Stimulated activated memory B cell treated with anti-CD40 and anti-IgM and Interleukin-4, amounts not matched to agents 10 μg/mL and 1 μg/mL and 100 μg/mL, for 72 hours (primary cell): ENCODE measurements at regions not wholly inside any gene's neighbourhood (a gene's known extent, or its start where the extent isn't known, plus 50 kb on each side); places are given as distances from the start of the nearest gene placed in this dataset.

ENCODE experiments used
- ATAC-seq: fragments of 150-1000 bp; cut with Tn5 transposase; 2 replicates; pipeline ENCODE4 v1.10.0; 2021
- H3K27ac Mint-ChIP-seq: one replicate; pipeline ENCODE4 v1.8.0; 2022; ENCODE audit warnings: mild to moderate bottlenecking, mixed read lengths
- H3K27me3 Mint-ChIP-seq: one replicate; pipeline ENCODE4 v1.8.0; 2022; ENCODE audit warnings: mixed read lengths
- H3K36me3 Mint-ChIP-seq: one replicate; pipeline ENCODE4 v1.8.0; 2022; ENCODE audit warnings: mixed read lengths
- H3K4me1 Mint-ChIP-seq: one replicate; pipeline ENCODE4 v1.8.0; 2022; ENCODE audit warnings: mixed read lengths
- H3K4me3 Mint-ChIP-seq: one replicate; pipeline ENCODE4 v1.8.0; 2022; ENCODE audit warnings: mild to moderate bottlenecking, moderate library complexity, mixed read lengths
- H3K9me3 Mint-ChIP-seq: one replicate; pipeline ENCODE4 v1.8.0; 2022; ENCODE audit warnings: mixed read lengths

DNA sequence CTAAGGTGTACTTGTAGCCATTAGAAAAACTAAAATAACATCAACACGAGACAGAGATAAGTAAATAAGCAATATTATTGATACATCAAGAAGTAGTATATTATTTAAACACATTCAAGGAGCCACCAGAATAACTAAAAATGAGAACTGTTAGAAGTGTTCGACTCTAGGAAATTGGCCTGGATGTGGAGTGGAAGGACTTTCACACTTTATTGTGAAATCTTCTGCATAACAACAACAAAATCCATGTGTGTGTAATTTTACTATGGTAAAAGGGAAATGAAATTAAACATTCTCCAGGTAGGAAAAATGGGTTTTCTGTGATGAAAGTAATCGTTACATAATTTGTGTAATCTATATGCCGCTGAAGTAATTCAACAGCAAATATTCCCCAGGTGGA is 96.3 kb upstream of the RNF152 start:
- Mint-ChIP-seq H3K27ac (no peak overlapping the region), H3K9me3 (no peaks in the 10 kb centered on the region), H3K36me3 (no peaks in the 10 kb centered on the region), H3K4me1 (no peaks in the 10 kb centered on the region), H3K27me3 (peaks cover 30% of the 10 kb centered on the region), H3K4me3 (no peak overlapping the region)
- no peak for ATAC-seq

DNA sequence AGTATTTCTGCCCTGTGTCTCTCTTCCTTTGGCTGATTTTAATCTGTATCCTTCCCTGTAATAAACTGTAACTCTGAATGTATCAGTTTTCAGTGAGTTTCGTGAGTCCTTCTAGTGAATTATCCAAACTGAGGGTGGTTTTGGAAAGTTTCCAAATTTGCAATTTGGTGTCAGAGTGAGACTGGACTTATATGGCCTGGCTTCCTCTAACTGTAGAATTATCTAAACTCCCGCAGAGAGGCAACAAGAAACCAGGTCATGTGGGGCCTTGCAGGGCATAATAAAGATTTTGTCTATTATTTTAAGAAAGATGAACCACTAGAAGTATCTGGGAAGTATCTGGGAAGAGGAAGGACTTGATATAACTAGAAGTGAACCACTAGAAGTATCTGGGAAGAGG is 95.3 kb upstream of the RNF152 start:
- Mint-ChIP-seq H3K27me3 (peaks cover 40% of the 10 kb centered on the region), H3K36me3 (no peaks in the 10 kb centered on the region), H3K9me3 (no peaks in the 10 kb centered on the region), H3K27ac (no peak overlapping the region), H3K4me1 (no peaks in the 10 kb centered on the region), H3K4me3 (no peak overlapping the region)
- no peak for ATAC-seq

DNA sequence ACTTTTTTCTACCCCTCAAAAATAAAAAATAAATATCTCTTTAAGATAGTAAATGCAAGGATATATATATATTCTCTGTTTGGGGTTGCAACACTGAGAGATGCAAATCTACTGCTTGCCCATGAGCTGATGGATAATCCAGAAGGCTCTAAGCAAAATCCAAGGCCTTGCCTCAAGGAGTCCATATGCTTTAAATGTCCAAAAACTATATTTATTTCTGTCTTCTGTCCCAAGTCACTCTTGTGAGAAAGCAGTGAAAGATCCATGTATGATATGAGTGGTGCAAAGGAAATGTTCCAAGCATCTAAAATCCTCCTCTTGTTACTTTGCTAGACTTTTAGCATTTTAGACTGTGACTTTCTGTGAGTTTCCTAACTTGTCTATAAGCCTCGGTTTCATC is 92.9 kb upstream of the RNF152 start:
- Mint-ChIP-seq H3K36me3 (no peaks in the 10 kb centered on the region), H3K27me3 (peaks cover 52% of the 10 kb centered on the region), H3K4me1 (no peaks in the 10 kb centered on the region), H3K27ac (no peak overlapping the region), H3K4me3 (no peak overlapping the region), H3K9me3 (no peaks in the 10 kb centered on the region)
- no peak for ATAC-seq

DNA sequence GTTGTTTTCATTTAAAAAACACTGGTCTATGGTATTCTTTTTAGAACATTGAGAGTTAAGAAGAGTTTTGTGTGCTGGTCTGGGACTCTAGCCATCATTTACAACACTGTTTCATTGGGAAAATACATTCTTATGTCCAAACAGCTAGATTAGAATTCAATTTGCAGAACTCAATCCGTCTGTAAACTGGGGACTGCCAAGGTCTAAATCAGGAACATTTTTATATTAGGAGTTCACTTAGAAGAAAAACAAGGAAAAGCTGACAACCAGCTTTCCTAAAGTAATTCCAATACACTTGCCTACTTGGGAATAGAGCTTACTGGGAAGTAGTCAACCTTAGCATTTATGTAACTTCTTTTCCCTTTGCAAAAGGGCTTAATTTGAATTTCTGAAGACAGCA is 91.5 kb upstream of the RNF152 start:
- Mint-ChIP-seq H3K27ac (no peak overlapping the region), H3K4me3 (no peak overlapping the region), H3K36me3 (no peaks in the 10 kb centered on the region), H3K9me3 (no peaks in the 10 kb centered on the region), H3K4me1 (no peaks in the 10 kb centered on the region), H3K27me3 (peaks cover 52% of the 10 kb centered on the region)
- no peak for ATAC-seq

DNA sequence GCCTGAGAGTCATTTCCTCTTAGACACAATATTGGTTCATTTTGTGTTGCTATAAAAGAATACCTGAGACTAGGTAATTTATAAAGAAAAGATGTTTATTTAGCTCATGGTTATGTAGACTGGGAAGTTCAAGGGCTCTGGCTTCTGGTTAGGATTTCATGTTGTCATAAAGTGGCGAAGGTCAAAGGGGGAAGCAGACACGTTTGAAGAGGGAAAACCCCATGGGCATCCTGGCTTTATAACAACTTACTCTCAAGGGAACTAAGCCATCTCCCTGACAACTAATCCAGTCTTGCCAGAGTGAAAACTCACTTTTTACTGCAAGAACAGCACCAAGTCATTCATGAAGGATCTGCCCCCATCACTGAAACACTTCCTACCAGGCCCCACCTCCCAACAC is 89.7 kb upstream of the RNF152 start:
- no peak overlapping the region for H3K27ac Mint-ChIP-seq

DNA sequence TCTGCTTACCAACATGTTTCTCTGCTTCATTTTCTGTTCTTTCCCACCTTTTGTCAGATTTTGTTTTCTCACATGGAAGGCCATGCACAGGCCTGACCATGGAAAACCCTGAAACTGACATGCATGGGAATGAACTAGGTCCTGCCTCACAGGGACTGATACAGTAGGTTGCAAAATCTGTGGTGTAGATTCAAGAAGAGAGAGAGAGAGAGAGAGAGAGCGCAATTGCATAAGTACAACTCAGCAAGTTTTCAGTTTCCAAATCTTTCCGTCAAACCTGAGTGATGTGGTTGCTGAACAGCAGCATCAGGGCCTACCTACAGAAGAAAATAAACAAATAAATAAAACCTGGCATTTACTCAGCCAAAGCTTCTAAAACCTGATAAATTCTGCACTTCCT is 87.5 kb upstream of the RNF152 start:
- no peak for ATAC-seq
- Mint-ChIP-seq H3K27ac (no peak overlapping the region), H3K27me3 (peaks cover 24% of the 10 kb centered on the region), H3K4me3 (no peak overlapping the region), H3K4me1 (peaks cover 7% of the 10 kb centered on the region), H3K36me3 (no peaks in the 10 kb centered on the region), H3K9me3 (no peaks in the 10 kb centered on the region)

More for the DNA sequence above, 89.7 kb upstream of the RNF152 start:
- Mint-ChIP-seq H3K4me3 (no peak overlapping the region), H3K27me3 (peaks cover 36% of the 10 kb centered on the region), H3K4me1 (no peaks in the 10 kb centered on the region), H3K9me3 (no peaks in the 10 kb centered on the region), H3K36me3 (no peaks in the 10 kb centered on the region)
- ATAC-seq = no peak

DNA sequence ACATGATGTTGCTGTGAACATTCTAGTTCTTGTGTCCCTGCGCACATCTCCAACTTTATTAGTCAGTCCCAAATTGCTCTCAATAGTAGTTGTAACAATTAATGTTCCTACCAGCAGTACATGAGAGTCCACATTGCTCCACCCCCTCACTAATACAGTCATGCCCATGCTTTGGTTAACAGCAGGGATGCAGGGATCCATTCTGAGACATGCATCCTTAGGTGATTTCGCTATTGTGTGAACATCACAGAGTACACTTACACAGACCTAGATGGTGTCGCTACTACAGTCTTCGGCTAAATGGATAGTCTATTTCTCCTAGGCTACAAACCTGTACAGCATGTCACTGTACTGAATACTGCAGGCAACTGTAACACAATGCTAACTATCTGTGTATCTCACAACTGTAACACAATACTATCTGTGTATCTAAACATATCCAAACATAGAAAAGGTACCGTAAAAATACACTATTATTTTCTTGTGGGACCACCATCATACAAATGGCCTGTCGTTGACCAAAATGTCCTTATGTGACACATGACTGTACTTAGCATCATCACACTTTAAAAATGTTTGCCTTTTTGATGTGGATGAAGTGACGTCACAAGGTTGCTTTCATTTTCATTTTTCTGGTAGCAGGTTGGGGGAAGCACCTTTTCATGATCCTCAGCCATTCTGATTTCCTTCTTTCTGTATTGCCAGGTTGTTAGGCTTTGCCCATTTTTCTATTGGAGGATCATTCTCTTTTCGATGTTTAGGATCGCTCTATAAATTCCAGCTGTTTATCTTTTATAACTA is 82.9 kb upstream of the RNF152 start:
- H3K4me3 Mint-ChIP-seq = no peak overlapping the region
- no peak overlapping the region for H3K27ac Mint-ChIP-seq
- H3K4me1 Mint-ChIP-seq = peaks cover 7% of the 10 kb centered on the region
- no peak for ATAC-seq
- H3K9me3 Mint-ChIP-seq = no peaks in the 10 kb centered on the region
- H3K27me3 Mint-ChIP-seq = no peaks in the 10 kb centered on the region
- H3K36me3 Mint-ChIP-seq = no peaks in the 10 kb centered on the region

DNA sequence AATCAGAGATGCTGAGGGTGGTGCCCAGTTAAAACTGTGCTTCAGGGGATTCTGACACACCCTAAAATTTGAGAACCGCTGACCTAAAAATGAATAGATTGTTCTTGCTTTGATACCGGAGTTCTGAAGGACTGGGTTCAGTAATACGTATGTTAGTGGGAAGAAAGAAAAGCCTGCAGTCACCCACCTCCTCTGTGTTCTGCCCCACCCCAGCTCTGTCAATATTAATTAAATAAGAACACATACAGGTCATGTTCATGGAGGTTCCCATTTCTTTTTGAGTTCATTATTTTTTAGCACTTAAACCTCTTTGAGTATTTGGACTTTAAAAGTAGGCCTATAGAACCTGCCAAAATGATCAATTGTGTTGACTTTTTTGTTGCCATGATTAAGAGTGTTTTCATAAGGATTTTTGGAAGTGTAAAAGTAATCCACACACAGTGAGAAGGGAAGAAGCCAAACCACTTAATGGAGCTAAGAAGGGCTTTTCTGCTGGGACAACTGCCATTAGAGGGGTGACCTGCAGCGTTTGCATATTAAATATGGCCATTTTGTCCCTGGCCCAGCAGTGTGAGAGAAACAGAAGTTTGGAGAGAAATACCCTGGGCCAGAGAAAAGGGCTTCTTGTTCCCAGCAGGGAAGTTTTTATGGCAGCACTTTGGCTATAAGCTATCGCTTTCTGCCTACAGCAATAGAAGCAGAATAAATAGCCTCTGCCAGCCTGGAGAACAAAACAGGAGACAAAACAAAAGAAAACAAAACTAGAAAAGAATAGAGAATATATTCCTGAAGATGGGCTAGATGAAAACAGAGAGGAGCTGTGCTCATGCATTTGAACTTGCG is 80.7 kb upstream of the RNF152 start:
- no peak for ATAC-seq
- no peak overlapping the region for H3K4me3 Mint-ChIP-seq
- no peaks in the 10 kb centered on the region for H3K36me3 Mint-ChIP-seq
- no peaks in the 10 kb centered on the region for H3K27me3 Mint-ChIP-seq
- H3K9me3 Mint-ChIP-seq = no peaks in the 10 kb centered on the region
- H3K4me1 Mint-ChIP-seq = peaks cover 7% of the 10 kb centered on the region
- no peak overlapping the region for H3K27ac Mint-ChIP-seq

DNA sequence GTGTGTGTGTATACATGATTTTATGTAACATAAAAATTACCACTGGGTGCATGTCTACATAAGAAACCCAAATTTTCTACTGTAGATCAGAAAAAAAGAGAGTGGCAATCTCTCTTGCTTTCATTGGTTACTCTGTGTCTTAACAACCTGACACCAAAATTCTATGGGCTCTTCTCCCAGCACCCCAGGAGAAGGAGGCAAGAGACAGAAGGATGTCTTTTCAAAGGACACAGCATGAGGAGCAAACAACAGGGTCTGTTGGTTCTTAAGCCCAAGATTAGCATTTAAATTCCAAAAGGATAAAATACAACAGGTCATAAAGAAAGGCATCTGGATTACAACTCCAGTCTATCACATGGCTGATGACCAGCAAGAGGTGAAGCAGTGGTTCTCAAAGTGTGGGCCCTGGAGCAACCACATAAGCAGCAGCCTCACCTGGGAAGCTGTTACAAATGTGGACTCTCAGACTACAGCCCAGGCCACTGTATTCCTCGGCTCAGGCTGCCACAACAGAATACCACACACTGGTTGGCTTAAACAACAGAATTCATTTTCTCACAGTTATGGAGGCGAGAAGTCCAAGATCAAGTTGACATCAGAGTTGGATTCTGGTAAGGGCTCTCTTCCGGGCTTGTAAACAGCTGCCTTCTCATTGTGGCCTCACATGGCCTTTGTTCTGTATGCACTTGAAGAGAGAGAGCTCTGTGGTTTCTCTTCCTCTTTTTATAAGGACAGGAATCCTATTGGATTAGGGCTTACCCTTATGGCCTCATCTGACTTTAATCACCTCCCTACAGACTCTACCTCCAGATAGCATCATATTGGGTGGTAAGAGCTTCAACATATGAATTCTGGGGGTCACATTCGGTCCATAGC is 79.8 kb upstream of the RNF152 start:
- H3K4me1 Mint-ChIP-seq = peaks cover 7% of the 10 kb centered on the region
- peak; percentile 78 for ATAC-seq
- H3K9me3 Mint-ChIP-seq = no peaks in the 10 kb centered on the region
- H3K27me3 Mint-ChIP-seq = no peaks in the 10 kb centered on the region
- H3K36me3 Mint-ChIP-seq = no peaks in the 10 kb centered on the region
- no peak overlapping the region for H3K4me3 Mint-ChIP-seq
- no peak overlapping the region for H3K27ac Mint-ChIP-seq

DNA sequence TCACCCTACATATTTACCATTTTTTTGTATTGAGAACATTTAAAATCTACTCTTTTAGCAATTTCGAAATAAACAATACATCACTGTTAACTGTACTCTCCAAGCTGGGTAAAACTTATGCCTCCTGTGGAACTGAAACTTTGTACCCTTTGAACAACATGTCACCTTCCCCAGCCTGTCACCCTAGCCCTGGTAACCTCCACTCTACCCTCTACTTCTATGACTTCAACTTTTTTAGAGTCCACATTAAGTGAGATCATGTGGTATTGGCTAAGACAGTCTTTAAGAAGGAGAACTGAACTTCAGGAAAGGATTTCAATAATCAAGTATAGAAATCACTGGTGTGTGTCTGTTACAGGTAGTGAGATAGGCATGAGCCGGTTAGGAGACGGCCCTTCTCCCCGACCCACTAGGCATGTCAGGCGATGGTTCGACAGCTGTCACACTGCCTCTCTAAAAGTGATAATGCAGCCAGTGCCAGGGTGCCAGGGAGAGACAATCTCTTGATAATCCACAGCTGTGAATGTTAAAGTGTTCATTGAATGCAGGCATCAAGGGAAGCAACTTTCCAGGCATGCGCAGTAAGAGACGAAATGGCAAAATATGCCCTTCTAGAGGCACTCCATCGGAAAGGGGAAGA is 74.6 kb upstream of the RNF152 start:
- Mint-ChIP-seq H3K27ac (no peak overlapping the region), H3K4me1 (no peaks in the 10 kb centered on the region), H3K36me3 (no peaks in the 10 kb centered on the region), H3K4me3 (no peak overlapping the region), H3K9me3 (no peaks in the 10 kb centered on the region), H3K27me3 (peaks cover 31% of the 10 kb centered on the region)
- ATAC-seq = no peak

DNA sequence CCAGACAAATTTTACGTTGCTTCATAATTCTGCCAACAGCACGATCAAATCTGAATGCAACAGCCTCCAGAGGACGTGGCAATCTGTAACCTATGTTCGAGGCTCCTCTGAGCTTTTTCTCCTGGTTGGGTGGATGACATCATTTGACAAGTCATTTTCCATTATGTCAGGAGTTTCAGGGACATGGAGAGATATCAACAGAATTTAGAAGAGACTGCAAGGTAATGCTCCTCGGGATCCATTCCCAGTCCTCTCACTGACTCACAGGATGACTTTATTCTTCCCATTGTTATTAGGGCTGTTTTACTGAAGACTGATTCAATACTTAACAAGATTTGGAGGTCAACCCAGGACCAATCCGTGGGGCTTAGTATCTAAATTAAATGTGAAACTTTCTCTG is 72.5 kb upstream of the RNF152 start:
- Mint-ChIP-seq H3K27me3 (peaks cover 51% of the 10 kb centered on the region), H3K36me3 (no peaks in the 10 kb centered on the region), H3K9me3 (no peaks in the 10 kb centered on the region), H3K4me1 (no peaks in the 10 kb centered on the region), H3K27ac (no peak overlapping the region), H3K4me3 (no peak overlapping the region)
- no peak for ATAC-seq

DNA sequence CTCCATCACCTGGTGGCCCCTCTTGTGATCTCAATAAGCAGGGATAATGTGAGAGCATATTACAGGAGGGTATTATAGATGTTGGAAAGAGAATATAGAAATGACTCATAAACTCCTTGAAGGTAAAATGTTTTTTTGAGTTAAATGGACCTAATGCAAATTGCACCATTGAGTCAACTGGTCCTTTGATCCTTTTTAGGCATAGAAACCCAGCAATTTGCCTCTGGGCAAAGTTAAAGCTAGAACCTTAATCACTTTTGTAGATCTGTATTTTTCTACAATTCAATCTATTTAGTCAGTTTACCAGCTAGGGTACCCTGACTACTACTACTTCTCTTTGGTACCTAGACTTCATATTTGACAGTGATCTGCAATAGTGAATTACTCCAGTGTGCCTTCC is 71.8 kb upstream of the RNF152 start:
- no peaks in the 10 kb centered on the region for H3K9me3 Mint-ChIP-seq
- peaks cover 58% of the 10 kb centered on the region for H3K27me3 Mint-ChIP-seq
- no peaks in the 10 kb centered on the region for H3K36me3 Mint-ChIP-seq
- H3K4me3 Mint-ChIP-seq = no peak overlapping the region
- no peak for ATAC-seq
- no peak overlapping the region for H3K27ac Mint-ChIP-seq
- no peaks in the 10 kb centered on the region for H3K4me1 Mint-ChIP-seq

DNA sequence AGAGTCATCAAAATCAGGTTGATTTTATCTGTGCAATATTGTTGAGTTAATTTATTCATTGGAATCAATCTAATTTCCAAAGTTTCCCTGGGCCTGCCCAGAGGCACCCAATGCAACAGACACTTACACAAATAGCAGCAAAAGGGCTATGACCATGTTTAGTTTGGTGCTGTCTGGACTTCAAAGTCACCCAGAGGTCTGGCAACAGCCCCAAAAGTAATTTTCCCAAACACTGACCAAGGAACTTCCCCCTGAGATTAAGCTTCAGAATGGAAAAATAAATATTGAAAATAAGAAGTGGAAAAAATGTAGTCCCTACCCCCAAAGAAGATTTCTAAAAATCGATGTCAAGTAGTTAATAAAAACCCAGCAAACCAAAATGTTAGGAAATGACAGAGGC is 70.9 kb upstream of the RNF152 start:
- no peaks in the 10 kb centered on the region for H3K36me3 Mint-ChIP-seq
- no peak overlapping the region for H3K4me3 Mint-ChIP-seq
- peaks cover 67% of the 10 kb centered on the region for H3K27me3 Mint-ChIP-seq
- ATAC-seq = no peak
- H3K27ac Mint-ChIP-seq = no peak overlapping the region
- no peaks in the 10 kb centered on the region for H3K9me3 Mint-ChIP-seq
- H3K4me1 Mint-ChIP-seq = no peaks in the 10 kb centered on the region

DNA sequence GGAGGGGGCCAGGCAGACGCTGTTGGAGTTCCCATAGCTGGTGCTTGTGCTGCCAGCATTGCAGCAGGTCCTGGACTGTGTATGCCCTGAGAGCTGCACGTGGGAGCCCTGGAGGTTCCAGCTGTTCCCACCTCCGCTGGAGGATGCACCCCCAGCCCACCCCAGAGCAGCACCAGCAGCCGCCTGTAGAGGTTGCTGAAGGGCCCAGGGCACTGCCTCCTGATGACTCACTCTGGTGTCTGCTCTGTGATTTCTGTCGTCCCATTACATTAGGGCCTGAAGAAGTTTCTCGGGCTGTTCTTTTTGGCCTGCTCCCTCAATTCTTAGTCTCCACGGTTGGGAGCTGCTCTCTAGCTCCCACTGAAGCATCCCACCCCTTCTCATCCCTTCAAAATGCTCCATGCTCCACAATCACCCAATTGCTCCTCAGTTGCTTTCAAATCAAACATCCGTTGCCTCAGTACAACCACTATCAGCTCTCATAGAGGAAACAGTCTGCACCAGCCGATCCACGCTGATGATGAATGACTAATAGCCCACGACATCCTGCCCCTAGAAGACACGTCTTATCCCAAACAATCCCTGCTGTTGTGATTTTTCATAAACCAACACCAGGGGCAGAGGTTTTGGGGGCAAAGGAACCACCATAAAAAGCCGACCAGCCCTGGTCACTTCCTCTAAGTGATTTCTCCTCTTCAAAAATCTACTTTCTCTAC is 65.2 kb upstream of the RNF152 start:
- Mint-ChIP-seq H3K4me3 (no peak overlapping the region), H3K36me3 (no peaks in the 10 kb centered on the region), H3K27me3 (peaks cover 80% of the 10 kb centered on the region), H3K9me3 (peaks cover 5% of the 10 kb centered on the region), H3K27ac (no peak overlapping the region), H3K4me1 (peaks cover 14% of the 10 kb centered on the region)
- no peak for ATAC-seq
